GM23338 (cell line): ENCODE measurements at regions not wholly inside any gene's neighbourhood (a gene's known extent, or its start where the extent isn't known, plus 50 kb on each side); places are given as distances from the start of the nearest gene placed in this dataset.

Experiments used
- POLR2AphosphoS5 ChIP-seq: IDR thresholded peaks from 2 replicates; pipeline ENCODE4 v1.6.1; 2016; ENCODE audit warnings: antibody characterized with exemption, low read depth
- TF ChIP-seq, protein P1 (sequence below), 2 experiments: fragments of 200-600 bp in 1 of 2; sonication (generic) in 1 of 2; conservative IDR thresholded peaks; 2 replicates each; pipeline versions ENCODE4 v1.5.1 to v1.6.1; 2016 to 2017; ENCODE audit warnings: antibody characterized with exemption in 2 of 2, low read depth in 2 of 2, mild to moderate bottlenecking in 2 of 2, moderate library complexity in 1 of 2

DNA sequence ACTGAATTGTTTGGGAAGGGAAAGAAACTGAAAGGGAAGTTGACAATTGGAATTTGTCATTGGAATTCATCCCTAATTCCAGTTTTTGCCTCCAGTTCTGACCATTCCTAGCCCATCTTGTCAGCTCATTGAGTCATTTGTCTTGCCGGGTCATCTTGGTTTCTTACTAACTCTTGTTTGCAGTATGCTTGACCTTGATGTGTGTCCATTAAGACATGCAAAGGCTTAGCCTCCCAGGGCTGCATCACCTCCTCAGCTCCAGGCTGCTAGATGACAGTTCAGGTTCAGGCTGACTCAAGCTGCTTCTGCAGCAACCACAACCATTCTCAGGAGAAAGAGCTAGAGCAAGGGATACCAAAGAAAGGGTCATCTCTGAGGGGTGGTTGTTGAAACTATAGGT lies 151.3 kb upstream of the PTGFR start:
- no peak for TF ChIP-seq POLR2AphosphoS5
- TF ChIP-seq, protein P1, sequence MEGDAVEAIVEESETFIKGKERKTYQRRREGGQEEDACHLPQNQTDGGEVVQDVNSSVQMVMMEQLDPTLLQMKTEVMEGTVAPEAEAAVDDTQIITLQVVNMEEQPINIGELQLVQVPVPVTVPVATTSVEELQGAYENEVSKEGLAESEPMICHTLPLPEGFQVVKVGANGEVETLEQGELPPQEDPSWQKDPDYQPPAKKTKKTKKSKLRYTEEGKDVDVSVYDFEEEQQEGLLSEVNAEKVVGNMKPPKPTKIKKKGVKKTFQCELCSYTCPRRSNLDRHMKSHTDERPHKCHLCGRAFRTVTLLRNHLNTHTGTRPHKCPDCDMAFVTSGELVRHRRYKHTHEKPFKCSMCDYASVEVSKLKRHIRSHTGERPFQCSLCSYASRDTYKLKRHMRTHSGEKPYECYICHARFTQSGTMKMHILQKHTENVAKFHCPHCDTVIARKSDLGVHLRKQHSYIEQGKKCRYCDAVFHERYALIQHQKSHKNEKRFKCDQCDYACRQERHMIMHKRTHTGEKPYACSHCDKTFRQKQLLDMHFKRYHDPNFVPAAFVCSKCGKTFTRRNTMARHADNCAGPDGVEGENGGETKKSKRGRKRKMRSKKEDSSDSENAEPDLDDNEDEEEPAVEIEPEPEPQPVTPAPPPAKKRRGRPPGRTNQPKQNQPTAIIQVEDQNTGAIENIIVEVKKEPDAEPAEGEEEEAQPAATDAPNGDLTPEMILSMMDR (conservative IDR thresholded peaks at IDR 0.05; ENCODE audit: low read depth in 2 of 2): no peak
